ENCODE measurements at regions not wholly inside any gene's neighbourhood (a gene's known extent, or its start where the extent isn't known, plus 50 kb on each side); places are given as distances from the start of the nearest gene placed in this dataset.

- no peak for TF ChIP-seq KDM5A (IDR thresholded peaks at IDR 0.05; ENCODE audit: low read length)
Measured at GRCh38 chr1:80818211-80818610, 982.5 kb upstream of the ADGRL2 start (continued).

GRCh38 chr1:80807981-80808380 lies 992.8 kb upstream of the ADGRL2 start:
- Histone ChIP-seq H3K4ac (replicated peaks; ENCODE audit: insufficient read length, low read depth, low read length) (no peak overlapping the region), H3K4me1 (replicated peaks in 1 of 4; ENCODE audit: control insufficient read depth in 3 of 4, insufficient read depth in 4 of 4, low read length in 3 of 4) (no peaks in the 10 kb centered on the region), H3K56ac (replicated peaks; ENCODE audit: insufficient read length, low read depth, low read length) (no peak overlapping the region), H3K9ac (replicated peaks in 1 of 4; ENCODE audit: extremely low read depth in 1 of 4, low read depth in 3 of 4, low read length in 3 of 4) (no peak overlapping the region), H4K8ac (ENCODE audit: extremely low read depth, insufficient read depth, low read length) (no peak overlapping the region), H3K36me3 (ENCODE audit: control insufficient read depth in 2 of 4, insufficient read depth in 4 of 4, low read length in 3 of 4) (no peaks in the 10 kb centered on the region), H3K18ac (ENCODE audit: extremely low read depth, low read length) (no peak overlapping the region), H3K4me2 (ENCODE audit: insufficient read depth in 1 of 2, low read depth in 2 of 2, low read length in 2 of 2) (no peak overlapping the region), H4K5ac (ENCODE audit: insufficient read length, low read depth, low read length) (no peak overlapping the region), H3K79me1 (ENCODE audit: low read depth, low read length) (no peaks in the 10 kb centered on the region), H2BK20ac (ENCODE audit: low read length) (no peak overlapping the region), H3K9me3 (ENCODE audit: insufficient read depth in 2 of 2, low read depth in 1 of 2, low read length in 1 of 2) (no peaks in the 10 kb centered on the region), H2BK5ac (ENCODE audit: low read depth, low read length) (no peak overlapping the region), H4K91ac (replicated peaks; ENCODE audit: insufficient read length, low read length) (no peak overlapping the region), H2BK12ac (ENCODE audit: low read depth, low read length) (no peak overlapping the region), H2BK120ac (replicated peaks; ENCODE audit: low read depth, low read length) (no peak overlapping the region), H3K23me2 (ENCODE audit: low read depth, low read length) (no peaks in the 10 kb centered on the region; the same call in 1 of the 2 replicates), H3K14ac (ENCODE audit: insufficient read length) (no peak overlapping the region), H2AFZ (ENCODE audit: low read length) (no peak overlapping the region), H2BK15ac (ENCODE audit: low read length) (no peak overlapping the region), H3K23ac (ENCODE audit: insufficient read length) (no peak overlapping the region), H3K27me3 (replicated peaks in 1 of 4; ENCODE audit: control insufficient read depth in 3 of 4, extremely low read depth in 1 of 4, insufficient read depth in 3 of 4, low read length in 3 of 4) (no peaks in the 10 kb centered on the region), H4K20me1 (replicated peaks in 1 of 2; ENCODE audit: control insufficient read depth in 1 of 2, insufficient read depth in 2 of 2, low read length in 2 of 2) (no peaks in the 10 kb centered on the region), H3K27ac (ENCODE audit: low read depth, low read length) (no peak overlapping the region), H2AK5ac (ENCODE audit: low read depth, low read length) (no peak overlapping the region), H3K79me2 (ENCODE audit: control insufficient read depth in 1 of 2, insufficient read depth in 2 of 2, low read length in 2 of 2) (no peaks in the 10 kb centered on the region), H3K4me3 (ENCODE audit: extremely low read depth in 1 of 4, insufficient read depth in 2 of 4, low read depth in 3 of 4, low read length in 4 of 4) (no peak overlapping the region)
- ChIA-PET POLR2A (ENCODE audit: partially characterized antibody) (no interaction called here), CTCF (ENCODE audit: partially characterized antibody) (no interaction called here)
- WGBS, 2 experiments (ENCODE audit: extremely low coverage in 1 of 2, insufficient coverage in 1 of 2, insufficient read length in 1 of 2, insufficient replicate concordance in 2 of 2, low coverage in 1 of 2, low lambda C conversion rate in 2 of 2, missing lambda C conversion rate in 1 of 2) = 92% methylated on average over 2 of the region's 2 CpGs; no CpG with 5 or more reads in 1 of the 2 experiments
- no peak for FAIRE-seq
- DNase-seq (ENCODE audit: low read depth in 1 of 2, low spot score in 2 of 2) = no peak
- TF ChIP-seq CHD2 (IDR thresholded peaks at IDR 0.05; ENCODE audit: low read length) = no peak
- no peak for TF ChIP-seq BACH1 (IDR thresholded peaks at IDR 0.05; ENCODE audit: low read length)
- TF ChIP-seq RBBP5 (IDR thresholded peaks at IDR 0.05; ENCODE audit: borderline replicate concordance, low read depth, low read length) = no peak
- TF ChIP-seq HDAC2 (IDR thresholded peaks at IDR 0.05; ENCODE audit: borderline replicate concordance in 1 of 2, low read depth in 2 of 2, low read length in 2 of 2) = no peak
- TF ChIP-seq POU5F1 (IDR thresholded peaks at IDR 0.05; ENCODE audit: low read depth, low read length) = no peak
- TF ChIP-seq TBP (IDR thresholded peaks at IDR 0.05; ENCODE audit: low read depth, low read length) = no peak
- TF ChIP-seq ZNF274 (IDR thresholded peaks at IDR 0.05; ENCODE audit: borderline replicate concordance, extremely low read depth, low read length) = no peak
- no peak for TF ChIP-seq CHD1 (IDR thresholded peaks at IDR 0.05; ENCODE audit: low read depth, low read length)
- TF ChIP-seq NANOG (IDR thresholded peaks at IDR 0.05; ENCODE audit: insufficient read depth, low read depth, low read length, poor library complexity, severe bottlenecking) = no peak
- TF ChIP-seq FOSL1 (IDR thresholded peaks at IDR 0.05; ENCODE audit: insufficient read depth, low read depth, low read length) = no peak
- no peak for TF ChIP-seq JUND (IDR thresholded peaks at IDR 0.05; ENCODE audit: low read length)
- TF ChIP-seq RXRA (IDR thresholded peaks at IDR 0.05; ENCODE audit: insufficient read depth, low read depth, low read length) = no peak

All from H1 (cell line).